Activated T-helper 9 cell treated with anti-CD3 and anti-CD28 coated beads, Interleukin-2, amount 50 U/mL, for 16 hours (primary cell): ENCODE measurements at regions not wholly inside any gene's neighbourhood (a gene's known extent, or its start where the extent isn't known, plus 50 kb on each side); places are given as distances from the start of the nearest gene placed in this dataset.
A peak's percentile ranks its signal among the peaks of the same experiment; 100 is the strongest.
"Not testable (repeated sequence)": the region's sequence is repeated elsewhere in the genome, so short reads cannot be mapped to it uniquely, and the experiment has no call there.

ENCODE experiments used
- DNase-seq: peaks from one replicate; pipeline ENCODE4 v3.0.0-alpha.2; 2020; ENCODE audit warnings: low read depth

DNA sequence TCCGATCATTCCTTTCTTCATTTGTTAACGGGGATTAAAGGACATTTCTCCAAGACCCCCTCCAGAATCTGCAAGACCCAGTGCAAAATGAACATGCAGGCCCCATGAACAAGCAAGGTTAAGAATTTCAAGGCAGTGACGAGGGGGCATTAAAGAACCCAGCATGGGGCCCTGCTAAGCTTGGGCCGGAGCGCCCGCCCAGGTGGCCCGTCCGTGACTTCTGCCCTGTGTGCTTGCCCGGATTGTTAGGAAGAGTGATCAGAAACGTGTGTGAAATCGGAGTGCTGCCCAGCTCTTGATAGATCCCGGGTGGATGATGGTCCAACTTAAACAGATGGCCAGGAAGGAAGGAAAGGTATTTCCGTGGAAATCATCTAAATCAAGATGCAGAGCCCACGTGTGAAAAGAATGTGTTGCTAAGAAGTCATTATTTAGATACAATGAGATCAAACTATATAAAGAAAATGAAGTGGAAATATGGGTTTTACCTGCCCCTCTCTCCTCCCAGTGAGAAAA is 213.6 kb downstream of the KLF6 start:
- no peak for DNase-seq

DNA sequence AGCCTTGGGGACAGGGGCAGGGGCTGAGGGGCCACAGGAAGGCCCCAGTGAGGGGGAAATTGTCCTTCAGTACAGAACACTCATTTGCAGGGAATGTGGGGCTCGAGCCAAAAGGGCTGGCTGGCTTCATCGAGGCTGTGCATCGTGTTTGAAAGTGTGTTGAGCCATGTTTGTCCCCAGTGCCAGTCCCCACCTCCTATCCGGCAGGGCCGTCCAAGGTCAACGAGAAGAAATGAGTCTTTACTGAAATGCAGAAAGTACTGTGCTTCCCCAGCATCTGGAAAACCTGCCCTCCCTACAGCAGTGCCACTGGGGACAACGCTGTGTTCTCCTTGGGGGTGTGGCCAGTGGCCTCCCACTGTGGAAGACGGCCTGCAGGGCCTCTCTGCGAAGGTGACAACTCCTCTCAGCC is 214.1 kb downstream of the KLF6 start:
- no peak for DNase-seq

DNA sequence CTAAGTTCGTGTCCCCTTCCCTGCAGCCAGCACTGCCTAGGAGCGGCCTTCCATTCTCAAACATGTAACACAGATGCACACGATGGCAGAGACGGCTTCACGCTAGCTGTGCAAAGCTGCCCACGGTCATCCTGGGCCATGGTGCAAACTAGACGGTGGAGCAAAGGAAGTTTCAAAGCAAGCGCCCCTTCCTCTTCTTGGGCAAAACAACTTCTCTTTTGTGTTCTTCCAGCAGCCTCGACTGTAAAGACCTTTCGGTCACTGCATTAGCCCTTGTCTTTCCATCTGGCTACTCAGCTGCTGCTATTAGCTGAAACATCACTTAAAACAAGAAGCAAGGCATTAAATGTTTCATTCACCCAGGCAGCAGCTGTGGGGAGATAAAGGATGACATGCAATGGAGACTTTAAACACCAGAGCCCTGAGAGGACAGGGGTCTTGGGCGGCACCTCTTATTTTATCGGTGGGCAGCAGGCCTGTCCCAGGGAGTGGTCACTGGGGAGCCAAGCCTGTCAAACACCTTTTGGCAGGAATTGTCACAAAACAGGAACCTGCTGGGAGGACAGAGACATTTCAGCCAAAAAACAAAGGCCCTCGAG is 214.8 kb downstream of the KLF6 start:
- no peak for DNase-seq

DNA sequence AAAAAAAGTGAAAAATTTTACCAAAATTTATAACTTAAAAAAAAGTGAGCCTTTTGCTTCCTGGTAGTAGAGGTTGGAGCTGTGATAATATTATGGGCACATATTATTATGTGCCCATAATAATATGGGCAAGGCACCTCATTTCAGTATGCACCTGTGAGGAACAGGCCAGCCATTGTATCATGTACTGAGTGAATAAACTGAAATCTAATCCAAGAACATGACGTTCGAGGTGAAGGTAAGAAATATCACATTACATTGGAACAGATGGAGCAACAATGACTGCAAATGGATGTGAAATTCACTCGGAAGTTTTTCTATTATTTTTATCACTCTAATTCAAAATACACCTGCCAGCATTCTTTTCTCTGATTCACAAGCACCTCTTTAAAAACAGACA is 216.0 kb downstream of the KLF6 start:
- no peak for DNase-seq

- no peak for DNase-seq
Observed at GRCh38 chr10:3568392-3568791, 216.6 kb downstream of the KLF6 start.

DNA sequence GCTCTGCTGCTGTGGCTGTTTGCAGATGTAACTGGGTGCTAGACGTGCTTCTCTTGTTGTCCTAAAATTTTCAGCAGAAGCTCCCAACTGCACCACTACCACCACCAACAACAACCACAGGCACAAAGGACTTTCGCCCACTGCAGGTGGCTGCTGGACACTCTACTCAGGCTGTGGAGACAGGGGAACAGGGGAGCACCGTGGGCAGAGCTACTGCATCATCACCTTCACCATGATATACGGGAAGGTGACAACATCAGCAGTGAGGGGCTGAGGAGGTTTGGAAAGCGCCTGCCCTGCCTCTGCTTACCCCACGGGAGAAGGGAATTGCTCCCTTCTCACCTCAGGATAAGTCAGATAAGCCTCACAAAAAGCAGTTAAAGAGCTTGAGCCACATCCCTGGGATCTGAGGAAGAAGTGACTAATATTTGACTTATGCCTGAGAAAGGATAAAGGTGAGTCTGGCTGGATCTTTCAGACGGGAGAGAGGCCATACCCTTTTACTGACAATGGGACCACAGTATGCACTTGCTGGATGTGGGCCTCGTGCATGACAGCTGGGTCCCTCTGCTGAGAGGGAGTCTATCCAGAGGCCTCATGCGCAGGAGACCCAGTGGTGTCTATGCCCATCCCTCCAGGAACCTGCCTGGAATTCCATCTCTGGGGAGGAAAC is 217.6 kb downstream of the KLF6 start:
- DNase-seq = no peak

GRCh38 chr10:3566627-3567026 is 218.4 kb downstream of the KLF6 start:
- no peak for DNase-seq

DNA sequence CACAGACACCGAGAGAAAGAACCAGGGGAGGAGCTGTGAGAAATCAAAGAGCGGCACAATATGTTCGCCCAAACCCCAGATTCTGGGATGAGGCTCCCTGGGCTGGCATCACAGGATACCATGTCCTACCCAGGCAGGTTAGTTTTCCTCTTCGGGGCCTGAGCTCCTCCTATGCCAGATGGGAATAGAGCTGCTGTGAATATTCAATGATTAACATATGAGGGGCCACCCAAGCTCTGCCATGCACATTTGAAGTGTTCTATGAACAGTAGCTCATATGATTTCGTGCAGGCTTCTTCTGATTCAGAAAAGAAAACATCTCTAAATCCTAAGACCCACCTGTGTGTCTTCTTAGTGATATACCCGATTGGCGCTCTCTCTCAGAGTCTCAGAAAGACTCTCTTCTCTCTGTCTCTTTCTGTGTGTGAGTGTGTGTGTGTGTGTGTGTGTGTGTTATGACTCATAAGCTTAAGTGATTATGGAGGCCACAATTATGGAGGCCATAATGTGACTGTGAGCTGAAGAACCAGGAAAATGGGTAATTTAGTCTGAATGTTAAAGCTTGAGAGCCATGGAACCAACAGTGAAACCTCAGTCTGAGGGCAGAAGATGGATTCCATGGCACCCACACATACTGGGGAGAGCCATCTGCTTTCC is 220.5 kb downstream of the KLF6 start:
- DNase-seq = no peak

DNA sequence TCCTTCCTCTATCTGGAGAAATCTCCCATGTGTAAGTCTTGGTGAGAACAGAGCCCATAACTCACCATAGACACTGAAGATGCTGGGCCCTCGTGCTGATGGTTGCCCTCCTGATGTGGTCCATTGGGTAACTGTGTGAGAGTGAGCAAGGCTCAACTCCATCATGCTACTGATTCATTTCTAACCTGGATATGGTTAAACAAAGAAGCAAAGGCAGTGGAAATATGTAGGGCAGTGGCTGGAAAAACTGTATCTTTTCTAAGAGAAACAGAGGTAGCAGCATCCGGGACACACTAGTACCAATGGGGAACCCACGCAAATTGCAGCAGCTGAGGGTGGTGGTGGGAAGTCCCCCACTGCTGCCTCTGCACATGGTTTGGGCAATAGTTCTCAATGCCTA is 221.7 kb downstream of the KLF6 start:
- DNase-seq = peak; percentile 27

DNA sequence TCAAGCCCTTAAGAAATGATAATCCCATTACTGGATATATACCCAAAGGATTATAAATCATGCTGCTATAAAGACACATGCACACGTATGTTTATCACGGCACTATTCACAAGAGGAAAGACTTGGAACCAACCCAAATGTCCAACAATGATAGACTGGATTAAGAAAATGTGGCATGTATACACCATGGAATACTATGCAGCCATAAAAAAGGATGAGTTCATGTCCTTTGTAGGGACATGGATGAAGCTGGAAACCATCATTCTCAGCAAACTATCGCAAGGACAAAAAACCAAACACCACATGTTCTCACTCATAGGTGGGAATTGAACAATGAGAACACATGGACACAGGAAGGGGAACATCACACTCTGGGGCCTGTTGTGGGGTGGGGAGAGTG is 224.4 kb downstream of the KLF6 start:
- DNase-seq = not testable (repeated sequence)

DNA sequence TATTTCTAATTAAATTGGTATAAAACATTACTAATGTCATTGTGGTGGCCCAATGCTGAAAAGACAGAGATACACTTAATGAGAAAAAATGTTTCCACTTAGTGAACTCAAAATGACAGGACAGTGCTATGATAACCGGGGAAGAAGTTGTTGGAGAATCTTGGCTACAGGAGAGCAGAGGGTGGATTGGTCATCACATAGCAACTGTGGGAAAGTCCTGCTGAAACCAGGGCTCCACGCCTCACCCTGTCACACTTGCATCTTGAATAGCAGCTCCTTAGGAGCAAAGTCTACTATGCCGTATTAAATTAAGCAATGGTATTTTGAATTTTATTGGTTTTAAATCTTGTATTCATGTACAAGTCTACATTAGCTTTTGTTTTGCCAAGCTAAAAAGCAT is 225.5 kb downstream of the KLF6 start:
- no peak for DNase-seq

DNA sequence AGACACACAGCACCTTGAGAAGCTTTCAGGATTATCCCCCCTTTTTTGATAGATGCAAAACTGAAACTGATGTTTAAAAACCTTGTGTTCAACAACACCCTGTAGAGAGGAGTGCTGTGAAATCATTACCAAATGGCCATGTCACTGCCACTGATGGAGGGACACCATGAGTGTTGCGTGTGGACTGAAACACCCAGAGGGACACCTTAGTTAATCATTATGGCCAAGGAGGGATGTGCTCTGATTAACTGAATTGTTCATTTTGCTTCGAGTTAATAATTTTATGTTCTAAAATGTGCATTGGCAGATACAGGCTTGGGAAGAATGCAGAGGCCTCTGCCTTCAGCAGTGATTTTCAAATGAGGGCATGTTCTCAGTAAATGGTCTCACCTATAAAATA is 226.0 kb downstream of the KLF6 start:
- no peak for DNase-seq

DNA sequence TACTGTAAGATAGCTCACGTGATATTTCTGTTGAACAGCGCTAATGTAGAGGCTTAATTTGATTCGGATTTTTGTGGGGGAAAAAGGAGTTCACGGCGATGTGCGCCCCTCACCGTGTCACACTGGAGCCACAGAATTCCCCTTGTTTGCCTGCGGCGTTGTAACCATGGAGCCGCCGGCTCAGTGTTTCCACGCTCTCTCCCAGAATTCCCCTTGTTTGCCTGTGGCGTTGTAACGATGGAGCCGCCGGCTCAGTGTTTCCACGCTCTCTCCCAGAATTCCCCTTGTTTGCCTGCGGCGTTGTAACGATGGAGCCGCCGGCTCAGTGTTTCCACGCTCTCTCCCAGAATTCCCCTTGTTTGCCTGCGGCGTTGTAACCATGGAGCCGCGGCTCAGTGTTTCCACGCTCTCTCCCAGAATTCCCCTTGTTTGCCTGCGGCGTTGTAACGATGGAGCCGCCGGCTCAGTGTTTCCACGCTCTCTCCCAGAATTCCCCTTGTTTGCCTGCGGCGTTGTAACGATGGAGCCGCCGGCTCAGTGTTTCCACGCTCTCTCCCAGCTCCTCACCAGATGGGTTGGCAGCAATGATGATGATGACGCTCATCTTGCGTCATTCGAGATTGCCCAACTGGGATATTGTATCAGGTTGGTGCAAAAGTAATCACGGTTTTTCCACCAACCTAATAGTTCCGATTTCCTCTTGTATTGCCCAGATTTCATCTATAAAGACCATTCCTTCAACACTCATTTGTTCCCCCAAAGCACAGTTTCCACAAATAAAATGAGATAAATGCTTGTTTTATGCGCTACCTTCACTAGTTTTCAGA is 228.6 kb downstream of the KLF6 start:
- DNase-seq = not testable (repeated sequence)

DNA sequence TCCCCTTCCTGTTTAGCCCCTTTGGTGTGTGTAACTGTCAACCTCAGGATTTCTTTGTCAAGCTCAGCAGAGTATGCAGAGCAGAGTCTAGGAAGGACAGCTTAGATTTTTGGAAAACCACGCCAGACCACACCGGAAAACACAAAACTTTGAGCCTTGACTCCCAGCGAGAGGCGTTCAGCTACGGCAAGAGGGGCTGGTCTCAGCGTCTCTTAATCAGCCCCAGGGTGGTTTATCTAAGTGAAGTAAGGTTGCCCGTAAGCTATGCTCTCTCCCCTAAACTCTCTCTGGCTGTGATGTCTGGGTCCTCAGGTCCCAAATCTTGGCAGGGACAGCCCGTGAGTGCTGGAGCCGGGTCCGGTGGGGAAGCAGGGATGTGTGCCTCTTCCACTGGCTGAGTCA is 230.9 kb downstream of the KLF6 start:
- DNase-seq = no peak

- no peak for DNase-seq
Observed at GRCh38 chr10:3552281-3552680, 232.7 kb downstream of the KLF6 start.

- no peak for DNase-seq
Observed at GRCh38 chr10:3551761-3552160, 233.2 kb downstream of the KLF6 start.

GRCh38 chr10:3549118-3549517 is 235.9 kb downstream of the KLF6 start:
- DNase-seq = no peak

GRCh38 chr10:3548702-3549101 is 236.3 kb downstream of the KLF6 start:
- no peak for DNase-seq

- DNase-seq = no peak
Observed at GRCh38 chr10:3548076-3548475, 236.9 kb downstream of the KLF6 start.

- DNase-seq = no peak
Observed at GRCh38 chr10:3544561-3544960, 240.4 kb downstream of the KLF6 start.

GRCh38 chr10:3542185-3542611 is 242.8 kb downstream of the KLF6 start:
- no peak for DNase-seq

DNA sequence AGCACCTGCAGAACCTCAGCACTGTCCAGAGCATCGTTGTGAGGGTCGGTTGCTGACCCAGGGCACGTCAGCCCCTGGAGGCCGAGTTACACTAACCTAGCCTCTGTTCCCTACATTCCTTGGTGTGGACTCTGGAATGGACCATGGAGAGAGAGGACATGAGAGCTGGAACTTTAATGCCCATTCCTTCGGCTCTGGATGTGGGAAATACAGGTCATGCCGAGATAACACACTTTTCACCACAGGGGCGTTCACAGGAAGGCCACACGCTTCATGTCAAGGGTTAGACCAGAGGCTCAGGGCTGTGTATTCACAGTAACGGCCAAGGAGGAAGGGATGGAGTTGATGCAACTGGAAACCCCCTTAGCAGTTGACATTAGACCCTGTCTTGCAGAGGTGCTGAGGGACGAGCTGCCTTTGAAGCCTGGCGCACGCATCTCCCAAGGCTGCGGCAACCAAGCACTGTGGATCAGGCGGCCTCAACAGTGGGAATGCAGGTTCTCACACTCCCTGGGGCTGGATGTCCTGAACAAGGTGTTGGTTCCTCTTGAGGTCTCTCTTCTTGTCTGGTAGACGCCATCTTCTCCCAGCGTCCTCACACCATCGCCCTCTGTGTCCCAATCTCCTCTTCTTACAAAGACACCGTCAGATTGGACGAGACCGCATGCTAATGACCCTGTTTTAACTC is 245.2 kb downstream of the KLF6 start:
- DNase-seq = no peak
